Activated CD4-positive, alpha-beta memory T cell treated with anti-CD3 and anti-CD28 coated beads for 36 hours (primary cell): ENCODE measurements at regions not wholly inside any gene's neighbourhood (a gene's known extent, or its start where the extent isn't known, plus 50 kb on each side); places are given as distances from the start of the nearest gene placed in this dataset.
"Not testable (repeated sequence)": the region's sequence is repeated elsewhere in the genome, so short reads cannot be mapped to it uniquely, and the experiment has no call there.

Experiments used
- CTCF ChIA-PET: fragments of 350-600 bp; sonication (Branson Sonifier 250); formaldehyde crosslinking; loops from one replicate; lab custom pipeline; 2021; ENCODE audit warnings: antibody characterized with exemption, inconsistent platforms; lab: Charles Lee
- POLR2A ChIA-PET: fragments of 350-600 bp; sonication (Branson Sonifier 250); formaldehyde crosslinking; loops from one replicate; lab custom pipeline; 2021; ENCODE audit warnings: antibody characterized with exemption; lab: Charles Lee
- DNase-seq: peaks from one replicate; pipeline ENCODE4 v3.0.0-alpha.2; 2020
- H3K27ac Mint-ChIP-seq: one replicate; pipeline ENCODE4 v1.8.0; 2021; ENCODE audit warnings: mixed read lengths
- H3K27me3 Mint-ChIP-seq: one replicate; pipeline ENCODE4 v1.8.0; 2021; ENCODE audit warnings: mixed read lengths
- H3K36me3 Mint-ChIP-seq: one replicate; pipeline ENCODE4 v1.8.0; 2021; ENCODE audit warnings: mixed read lengths
- H3K4me1 Mint-ChIP-seq: one replicate; pipeline ENCODE4 v1.8.0; 2021; ENCODE audit warnings: low read depth, mixed read lengths
- H3K4me3 Mint-ChIP-seq: one replicate; pipeline ENCODE4 v1.8.0; 2021; ENCODE audit warnings: mild to moderate bottlenecking, mixed read lengths
- H3K9me3 Mint-ChIP-seq: one replicate; pipeline ENCODE4 v1.8.0; 2021; ENCODE audit warnings: mixed read lengths
- intact Hi-C: fragments of 100-400 bp; cut with micrococcal nuclease; formaldehyde crosslinking; loops from one replicate; pipeline ENCODE4 v1.15.1; 2023

DNA sequence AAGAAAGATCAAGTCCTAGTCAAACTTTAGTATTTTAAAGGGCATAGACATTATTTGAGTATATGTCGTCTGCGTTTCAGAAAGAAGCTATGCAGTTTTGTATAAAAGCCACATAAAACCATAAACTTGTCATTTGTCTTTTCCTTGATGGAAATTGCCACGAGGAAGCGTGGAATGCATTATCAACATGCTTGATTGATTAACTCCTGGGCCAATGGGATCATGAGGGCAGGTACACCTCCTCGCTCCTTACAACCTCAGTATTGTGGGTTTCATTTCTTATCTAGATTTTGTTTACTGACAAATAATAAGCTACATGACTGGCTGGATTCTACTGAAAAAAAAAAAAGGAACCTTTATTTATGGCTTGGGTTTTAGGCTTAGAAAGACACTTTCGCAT lies 122.5 kb upstream of the RFX3 start:
- H3K9me3 Mint-ChIP-seq: no peaks in the 10 kb centered on the region
- no peaks in the 10 kb centered on the region for H3K36me3 Mint-ChIP-seq
- no peaks in the 10 kb centered on the region for H3K4me1 Mint-ChIP-seq
- no peak overlapping the region for H3K27ac Mint-ChIP-seq
- intact Hi-C loops: loop anchor here (5.0 kb wide), 1 partner anchor 181 kb away; no protein-coding TSS in a partner anchor
- H3K4me3 Mint-ChIP-seq: no peak overlapping the region
- no peaks in the 10 kb centered on the region for H3K27me3 Mint-ChIP-seq
- no peak for DNase-seq
- ChIA-PET CTCF (interaction anchor here (1.3 kb wide), 1 partner anchor 181 kb away, joined by 5 read pairs; no protein-coding TSS in a partner anchor), POLR2A (no interaction called here)

DNA sequence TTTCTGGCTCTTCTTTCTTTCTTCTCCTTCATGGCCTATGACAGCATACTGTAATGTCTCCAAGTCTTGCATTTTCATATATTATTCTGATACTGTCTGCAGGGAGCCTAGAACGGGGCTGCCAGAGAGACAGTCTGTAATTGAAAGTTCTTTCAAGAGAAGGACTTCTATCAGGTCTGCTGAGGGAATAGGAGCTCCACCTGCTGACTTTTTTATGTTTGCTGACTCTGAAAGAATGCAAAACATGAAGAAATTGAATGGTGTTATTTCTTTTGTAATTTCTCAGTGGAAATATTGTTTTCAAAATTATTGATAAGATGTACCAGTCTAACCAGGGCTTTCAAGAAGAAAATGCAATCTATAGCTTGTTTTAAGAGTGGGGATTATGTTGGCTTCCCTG lies 121.9 kb upstream of the RFX3 start:
- ChIA-PET POLR2A (no interaction called here), CTCF (interaction anchor here (1.3 kb wide), 1 partner anchor 180 kb away, joined by 5 read pairs; no protein-coding TSS in a partner anchor)
- no peaks in the 10 kb centered on the region for H3K4me1 Mint-ChIP-seq
- no peak overlapping the region for H3K27ac Mint-ChIP-seq
- H3K9me3 Mint-ChIP-seq: no peaks in the 10 kb centered on the region
- H3K27me3 Mint-ChIP-seq: no peaks in the 10 kb centered on the region
- H3K4me3 Mint-ChIP-seq: no peak overlapping the region
- no peak for DNase-seq
- H3K36me3 Mint-ChIP-seq: no peaks in the 10 kb centered on the region
- intact Hi-C loops: loop anchor here (5.0 kb wide), 1 partner anchor 180 kb away; no protein-coding TSS in a partner anchor

DNA sequence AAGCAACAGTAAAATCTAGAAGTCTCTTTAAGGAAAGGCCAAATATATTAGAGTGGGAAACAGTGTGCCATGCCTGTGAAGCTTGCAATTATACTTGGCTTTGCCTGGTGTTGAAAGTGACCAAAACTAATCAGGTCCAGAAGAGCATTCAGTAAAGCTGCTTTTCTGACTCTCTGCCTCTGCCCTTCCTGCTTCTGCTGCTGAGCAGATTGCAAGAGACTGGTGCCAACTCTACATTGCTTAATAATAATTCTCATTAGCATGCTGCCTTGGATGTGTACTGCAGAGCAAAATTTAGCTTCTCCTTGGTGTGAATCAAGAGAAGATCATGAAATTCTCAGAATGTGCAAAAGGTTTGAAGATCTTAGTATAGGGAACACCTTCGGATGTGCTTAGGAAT lies 120.4 kb upstream of the RFX3 start:
- H3K27me3 Mint-ChIP-seq: no peaks in the 10 kb centered on the region
- H3K9me3 Mint-ChIP-seq: no peaks in the 10 kb centered on the region
- H3K36me3 Mint-ChIP-seq: no peaks in the 10 kb centered on the region
- H3K27ac Mint-ChIP-seq: no peak overlapping the region
- ChIA-PET POLR2A (no interaction called here), CTCF (interaction anchor here (1.1 kb wide), 1 partner anchor 405 kb away, joined by 3 read pairs; no protein-coding TSS in a partner anchor)
- H3K4me3 Mint-ChIP-seq: no peak overlapping the region
- DNase-seq: no peak
- no peaks in the 10 kb centered on the region for H3K4me1 Mint-ChIP-seq
- intact Hi-C loops: loop anchor here (5.0 kb wide), 1 partner anchor 179 kb away; no protein-coding TSS in a partner anchor

DNA sequence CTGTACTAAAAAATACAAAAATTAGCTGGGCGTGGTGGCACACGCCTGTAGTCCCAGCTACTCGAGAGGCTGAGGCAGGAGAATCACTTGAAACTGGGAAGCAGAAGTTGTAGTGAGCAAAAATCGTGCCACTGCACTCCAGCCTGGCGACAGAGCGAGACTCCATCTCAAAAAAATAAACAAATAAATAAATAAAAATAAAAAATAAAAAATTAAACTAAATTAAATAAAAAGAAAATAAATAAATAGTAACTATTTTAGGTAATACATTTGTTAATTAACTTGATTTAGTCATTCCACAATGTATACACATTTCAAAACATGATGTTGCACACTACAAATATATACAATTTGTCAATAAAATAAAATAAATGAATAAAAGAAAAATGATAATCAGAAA lies 116.3 kb upstream of the RFX3 start:
- CTCF ChIA-PET, H3K9me3 Mint-ChIP-seq, H3K36me3 Mint-ChIP-seq, POLR2A ChIA-PET, intact Hi-C loops, H3K4me1 Mint-ChIP-seq, H3K4me3 Mint-ChIP-seq, H3K27me3 Mint-ChIP-seq, DNase-seq, H3K27ac Mint-ChIP-seq: not testable (repeated sequence)

DNA sequence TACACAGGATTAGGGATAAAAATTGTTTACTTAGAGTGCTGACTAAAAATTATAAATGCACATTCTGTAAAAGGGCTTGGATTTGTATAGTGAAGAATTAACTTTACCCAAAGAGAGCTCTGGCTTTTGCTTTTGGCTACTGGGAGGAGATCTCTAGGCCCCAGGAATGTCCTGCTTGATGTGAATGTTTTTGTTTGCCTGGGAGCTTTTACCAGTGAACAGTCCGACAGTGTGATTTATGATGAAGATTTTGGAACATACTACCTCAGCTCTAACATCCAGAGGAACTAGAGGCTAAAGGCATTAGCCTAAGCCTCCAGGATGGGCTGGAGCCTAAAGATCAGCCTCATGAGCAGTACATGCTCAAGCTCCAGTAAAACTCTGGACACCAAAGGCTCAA lies 103.7 kb upstream of the RFX3 start:
- Mint-ChIP-seq H3K27me3 (no peaks in the 10 kb centered on the region), H3K27ac (no peak overlapping the region), H3K4me1 (no peaks in the 10 kb centered on the region), H3K36me3 (peaks cover 17% of the 10 kb centered on the region), H3K9me3 (peaks cover 4% of the 10 kb centered on the region), H3K4me3 (no peak overlapping the region)
- intact Hi-C loops: no loop called here
- DNase-seq: no peak
- CTCF ChIA-PET: no interaction called here
- POLR2A ChIA-PET: no interaction called here

DNA sequence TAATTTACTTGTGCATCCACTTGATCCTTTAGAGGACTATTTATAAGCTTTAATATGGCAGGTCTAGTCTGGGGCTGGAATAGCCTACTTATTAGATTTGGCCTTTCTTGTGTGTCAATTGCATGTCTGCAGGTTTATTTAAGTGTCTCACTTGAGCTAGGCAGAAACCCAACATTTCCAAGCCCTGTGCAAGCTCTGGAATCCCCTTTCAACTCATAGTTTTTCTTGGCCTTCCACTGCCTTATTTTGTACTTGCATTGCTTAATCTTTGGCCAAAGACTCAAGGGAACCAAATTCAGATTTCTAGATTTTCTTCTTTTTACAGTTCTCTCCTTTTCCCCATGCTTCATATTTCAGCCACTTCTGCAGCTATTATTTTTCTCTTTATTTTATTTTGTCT lies 102.4 kb upstream of the RFX3 start:
- CTCF ChIA-PET: no interaction called here
- peaks cover 4% of the 10 kb centered on the region for H3K9me3 Mint-ChIP-seq
- intact Hi-C loops: no loop called here

DNA sequence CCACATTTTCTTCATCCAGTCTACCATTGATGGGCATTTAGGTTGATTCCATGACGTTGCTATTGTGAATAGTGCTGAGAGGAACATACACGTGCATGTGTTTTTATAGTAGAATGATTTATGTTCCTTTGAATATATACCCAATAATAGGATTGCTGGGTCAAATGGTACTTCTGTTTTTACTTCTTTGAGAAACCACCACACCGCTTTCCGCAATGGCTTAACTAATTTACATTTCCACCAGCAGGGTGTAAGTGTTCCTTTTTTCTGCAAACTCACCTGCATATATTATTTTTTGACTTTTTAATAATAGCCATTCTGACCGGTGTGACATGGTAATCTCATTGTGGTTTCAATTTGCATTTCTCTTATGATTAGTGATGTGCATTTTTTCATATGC lies 82.2 kb upstream of the RFX3 start:
- H3K4me1 Mint-ChIP-seq: no peaks in the 10 kb centered on the region
- no peak for DNase-seq
- no peaks in the 10 kb centered on the region for H3K9me3 Mint-ChIP-seq
- ChIA-PET CTCF (no interaction called here), POLR2A (no interaction called here)
- H3K36me3 Mint-ChIP-seq: no peaks in the 10 kb centered on the region
- no peaks in the 10 kb centered on the region for H3K27me3 Mint-ChIP-seq
- no peak overlapping the region for H3K27ac Mint-ChIP-seq
- intact Hi-C loops: no loop called here
- H3K4me3 Mint-ChIP-seq: no peak overlapping the region

More for the DNA sequence above, 102.4 kb upstream of the RFX3 start:
- no peak for DNase-seq
- POLR2A ChIA-PET: no interaction called here
- H3K27me3 Mint-ChIP-seq: no peaks in the 10 kb centered on the region
- no peak overlapping the region for H3K4me3 Mint-ChIP-seq
- H3K36me3 Mint-ChIP-seq: peaks cover 17% of the 10 kb centered on the region
- no peak overlapping the region for H3K27ac Mint-ChIP-seq
- no peaks in the 10 kb centered on the region for H3K4me1 Mint-ChIP-seq

DNA sequence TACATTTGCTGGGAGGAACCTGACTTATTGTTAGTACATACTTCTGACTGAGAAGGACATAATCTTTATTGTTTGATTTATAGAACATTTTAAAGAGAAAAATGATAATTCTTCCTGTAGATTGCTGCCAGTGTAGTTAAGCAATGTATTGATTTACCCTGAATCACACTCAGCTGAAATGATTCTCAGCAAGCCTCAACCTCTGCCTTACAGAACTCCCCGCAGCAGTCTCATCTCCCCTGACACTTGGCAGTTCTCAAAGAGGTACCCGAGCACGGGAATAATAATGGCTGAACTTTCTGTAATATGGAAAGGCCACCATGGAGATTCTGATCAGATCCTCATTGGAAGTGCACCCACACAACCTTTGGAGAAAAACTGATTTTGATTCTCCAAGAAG lies 74.9 kb upstream of the RFX3 start:
- no peaks in the 10 kb centered on the region for H3K9me3 Mint-ChIP-seq
- H3K4me1 Mint-ChIP-seq: no peaks in the 10 kb centered on the region
- intact Hi-C loops: no loop called here
- POLR2A ChIA-PET: no interaction called here
- H3K36me3 Mint-ChIP-seq: no peaks in the 10 kb centered on the region
- CTCF ChIA-PET: interaction anchor here (0.5 kb wide), 1 partner anchor 567 kb away, joined by 3 read pairs; no protein-coding TSS in a partner anchor
- H3K27ac Mint-ChIP-seq: no peak overlapping the region
- no peaks in the 10 kb centered on the region for H3K27me3 Mint-ChIP-seq
- no peak for DNase-seq
- H3K4me3 Mint-ChIP-seq: no peak overlapping the region

DNA sequence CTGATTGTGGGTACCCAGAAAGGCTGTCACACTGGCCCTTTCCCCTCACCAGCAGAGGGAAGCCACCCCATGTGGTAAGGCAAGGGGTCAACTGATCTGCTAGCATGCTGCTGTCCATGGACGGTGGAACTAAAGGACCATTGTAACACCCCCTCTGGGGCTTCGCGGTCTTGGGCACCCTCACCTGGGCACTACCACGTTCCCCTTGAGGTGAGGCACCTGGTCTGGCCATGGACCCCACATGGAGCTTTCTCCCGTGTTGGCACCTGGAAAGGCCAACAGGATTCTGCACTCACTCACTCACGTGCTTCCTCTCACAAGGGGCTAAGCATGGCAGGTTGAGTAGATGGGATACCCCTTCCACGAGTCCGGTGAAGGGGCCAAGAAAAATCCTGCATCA lies 72.0 kb upstream of the RFX3 start:
- DNase-seq: no peak
- CTCF ChIA-PET: no interaction called here
- intact Hi-C loops: no loop called here
- POLR2A ChIA-PET: no interaction called here
- Mint-ChIP-seq H3K4me3 (no peak overlapping the region), H3K36me3 (no peaks in the 10 kb centered on the region), H3K9me3 (no peaks in the 10 kb centered on the region), H3K4me1 (no peaks in the 10 kb centered on the region), H3K27ac (no peak overlapping the region), H3K27me3 (no peaks in the 10 kb centered on the region)

DNA sequence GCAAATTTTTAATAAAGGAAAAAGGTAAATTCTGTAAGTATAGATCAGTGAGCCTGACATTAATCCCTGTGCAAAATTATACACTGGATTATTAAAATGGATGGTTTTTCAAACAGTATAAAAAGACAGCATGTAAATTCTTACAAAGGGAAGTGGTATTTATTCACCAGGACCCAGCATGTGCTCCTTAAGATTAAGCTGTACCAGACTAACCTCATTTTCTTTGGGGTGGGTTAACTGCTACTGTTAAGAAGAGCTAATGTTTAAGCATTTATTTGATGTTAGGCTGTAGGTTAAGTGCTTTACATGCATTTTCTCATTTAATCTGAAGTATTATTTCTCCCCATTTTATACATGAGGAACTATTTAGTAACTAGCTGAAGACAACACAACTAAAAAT lies 60.3 kb upstream of the RFX3 start:
- ChIA-PET CTCF (no interaction called here), POLR2A (no interaction called here)
- no peak overlapping the region for H3K4me3 Mint-ChIP-seq
- no peak overlapping the region for H3K27ac Mint-ChIP-seq
- H3K27me3 Mint-ChIP-seq: no peaks in the 10 kb centered on the region
- intact Hi-C loops: no loop called here
- peaks cover 18% of the 10 kb centered on the region for H3K36me3 Mint-ChIP-seq
- H3K9me3 Mint-ChIP-seq: peaks cover 65% of the 10 kb centered on the region
- DNase-seq: no peak
- no peaks in the 10 kb centered on the region for H3K4me1 Mint-ChIP-seq

DNA sequence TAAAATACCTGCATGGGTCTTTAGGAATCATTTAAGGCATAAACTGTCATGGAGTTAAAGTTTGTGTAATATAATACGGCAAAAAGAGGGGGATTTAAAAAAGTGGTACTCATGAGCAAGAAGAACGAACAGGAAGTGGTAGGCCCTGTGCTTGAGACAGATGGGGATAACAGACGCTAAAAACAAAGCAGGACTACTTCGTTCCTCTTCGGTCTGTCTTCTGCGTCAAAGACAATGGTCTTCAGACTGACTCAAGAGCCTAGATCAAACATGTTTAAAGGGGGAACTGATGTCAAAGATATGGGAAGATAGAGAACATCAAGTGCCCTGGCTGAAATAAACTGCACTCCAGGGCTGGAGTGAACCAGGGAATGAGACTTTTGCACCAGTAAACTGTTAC lies 59.8 kb upstream of the RFX3 start:
- Mint-ChIP-seq H3K4me3 (no peak overlapping the region), H3K4me1 (no peaks in the 10 kb centered on the region), H3K36me3 (peaks cover 16% of the 10 kb centered on the region), H3K27ac (no peak overlapping the region), H3K27me3 (no peaks in the 10 kb centered on the region), H3K9me3 (peaks cover 66% of the 10 kb centered on the region)
- intact Hi-C loops: no loop called here
- CTCF ChIA-PET: no interaction called here
- POLR2A ChIA-PET: no interaction called here
- DNase-seq: no peak

DNA sequence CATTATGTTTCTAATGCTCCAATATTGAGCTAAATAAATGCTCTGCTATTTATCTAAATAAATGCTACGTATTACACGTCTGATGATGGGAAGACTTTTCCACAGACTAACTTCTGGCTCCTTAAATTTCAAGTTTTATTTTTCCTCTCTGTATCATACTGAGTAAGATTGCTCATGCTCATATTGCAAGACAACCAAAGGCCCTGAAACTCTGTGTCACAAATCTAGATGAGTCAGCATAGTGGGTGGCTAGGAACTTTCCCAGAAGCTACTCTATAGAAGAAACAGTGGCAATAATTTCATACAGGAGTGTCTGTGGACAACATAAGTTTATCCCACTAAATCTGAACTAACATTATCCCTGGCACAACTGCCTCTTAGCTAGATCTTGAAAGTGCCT lies 53.0 kb upstream of the RFX3 start:
- peak; percentile 25 for DNase-seq
- intact Hi-C loops: no loop called here
- H3K27ac Mint-ChIP-seq: peak overlapping the region; percentile 31
- CTCF ChIA-PET: interaction anchor here (0.7 kb wide), 1 partner anchor 52 kb away, joined by 4 read pairs; no protein-coding TSS in a partner anchor
- no peak overlapping the region for H3K4me3 Mint-ChIP-seq
- POLR2A ChIA-PET: no interaction called here
- peaks cover 44% of the 10 kb centered on the region for H3K9me3 Mint-ChIP-seq
- peaks cover 8% of the 10 kb centered on the region for H3K4me1 Mint-ChIP-seq
- H3K27me3 Mint-ChIP-seq: no peaks in the 10 kb centered on the region
- peaks cover 23% of the 10 kb centered on the region for H3K36me3 Mint-ChIP-seq

DNA sequence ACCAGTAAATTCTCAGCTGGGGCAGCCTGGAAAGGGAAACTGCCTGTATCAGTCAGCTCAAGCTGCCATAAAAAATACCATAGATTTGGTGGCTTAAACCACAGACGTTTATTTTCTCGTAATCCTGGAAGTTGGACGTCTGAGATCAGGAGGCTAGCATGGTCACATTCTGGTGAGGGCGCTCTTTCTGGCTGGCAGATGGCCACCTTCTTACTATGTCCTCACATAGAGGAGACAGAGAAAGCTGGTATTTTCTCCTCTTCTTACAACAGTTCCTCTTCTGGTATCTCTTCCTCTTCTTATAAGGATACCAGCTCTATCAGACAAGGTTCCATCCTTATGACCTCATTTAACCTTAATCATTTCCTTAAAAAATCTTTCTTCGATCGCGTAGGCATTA lies 50.5 kb upstream of the RFX3 start:
- H3K9me3 Mint-ChIP-seq: peaks cover 23% of the 10 kb centered on the region
- ChIA-PET POLR2A (interaction anchor here (1.1 kb wide), 1 partner anchor 49 kb away, joined by 3 read pairs; no protein-coding TSS in a partner anchor), CTCF (interaction anchor here (0.6 kb wide), 1 partner anchor 546 kb away, joined by 3 read pairs; no protein-coding TSS in a partner anchor)
- H3K27ac Mint-ChIP-seq: no peak overlapping the region
- H3K36me3 Mint-ChIP-seq: peaks cover 19% of the 10 kb centered on the region
- H3K4me1 Mint-ChIP-seq: peaks cover 8% of the 10 kb centered on the region
- H3K27me3 Mint-ChIP-seq: no peaks in the 10 kb centered on the region
- intact Hi-C loops: no loop called here
- no peak for DNase-seq
- H3K4me3 Mint-ChIP-seq: no peak overlapping the region
